NCI-H345 (cell line): ENCODE measurements at regions not wholly inside any gene's neighbourhood (a gene's known extent, or its start where the extent isn't known, plus 50 kb on each side); places are given as distances from the start of the nearest gene placed in this dataset.

Source experiments
- DNase-seq: peaks from one replicate; lab custom pipeline; 2025; lab: John Stamatoyannopoulos, UW

- no peak for DNase-seq
Observed at GRCh38 chr10:78298835-78299234, 265.2 kb downstream of the RPS24 start.

- no peak for DNase-seq
Observed at GRCh38 chr10:78299851-78300468, 266.3 kb downstream of the RPS24 start.

- no peak for DNase-seq
Observed at GRCh38 chr10:78300526-78300925, 266.9 kb downstream of the RPS24 start.

GRCh38 chr10:78301481-78301880 lies 267.8 kb downstream of the RPS24 start:
- DNase-seq, result no peak

- no peak for DNase-seq
Observed at GRCh38 chr10:78301891-78302738, 268.5 kb downstream of the RPS24 start.

- DNase-seq, result no peak
Observed at GRCh38 chr10:78302739-78302988, 269.0 kb downstream of the RPS24 start.

GRCh38 chr10:78302989-78303854 lies 269.6 kb downstream of the RPS24 start:
- DNase-seq, result peak; percentile 92

- DNase-seq, result no peak
Observed at GRCh38 chr10:78304091-78305045, 270.7 kb downstream of the RPS24 start.

- no peak for DNase-seq
Observed at GRCh38 chr10:78305311-78305710, 271.6 kb downstream of the RPS24 start.

GRCh38 chr10:78306358-78306757 lies 272.7 kb downstream of the RPS24 start:
- no peak for DNase-seq

GRCh38 chr10:78307576-78307975 lies 273.9 kb downstream of the RPS24 start:
- DNase-seq, result no peak

- no peak for DNase-seq
Observed at GRCh38 chr10:78309536-78310237, 276.0 kb downstream of the RPS24 start.

- DNase-seq, result no peak
Observed at GRCh38 chr10:78310481-78311080, 276.9 kb downstream of the RPS24 start.

GRCh38 chr10:78312197-78313047 lies 278.8 kb downstream of the RPS24 start:
- DNase-seq, result no peak

GRCh38 chr10:78313048-78313381 lies 279.4 kb downstream of the RPS24 start:
- no peak for DNase-seq

GRCh38 chr10:78313636-78314035 lies 280.0 kb downstream of the RPS24 start:
- DNase-seq, result no peak

- no peak for DNase-seq
Observed at GRCh38 chr10:78314651-78315050, 281.0 kb downstream of the RPS24 start.

- no peak for DNase-seq
Observed at GRCh38 chr10:78316451-78316931, 282.8 kb downstream of the RPS24 start.

GRCh38 chr10:78318305-78318704 lies 284.6 kb downstream of the RPS24 start:
- DNase-seq, result no peak

GRCh38 chr10:78319371-78319770 lies 285.7 kb downstream of the RPS24 start:
- DNase-seq, result no peak
